ENCODE measurements at regions not wholly inside any gene's neighbourhood (a gene's known extent, or its start where the extent isn't known, plus 50 kb on each side); places are given as distances from the start of the nearest gene placed in this dataset.
A peak's percentile ranks its signal among the peaks of the same experiment; 100 is the strongest.

DNA sequence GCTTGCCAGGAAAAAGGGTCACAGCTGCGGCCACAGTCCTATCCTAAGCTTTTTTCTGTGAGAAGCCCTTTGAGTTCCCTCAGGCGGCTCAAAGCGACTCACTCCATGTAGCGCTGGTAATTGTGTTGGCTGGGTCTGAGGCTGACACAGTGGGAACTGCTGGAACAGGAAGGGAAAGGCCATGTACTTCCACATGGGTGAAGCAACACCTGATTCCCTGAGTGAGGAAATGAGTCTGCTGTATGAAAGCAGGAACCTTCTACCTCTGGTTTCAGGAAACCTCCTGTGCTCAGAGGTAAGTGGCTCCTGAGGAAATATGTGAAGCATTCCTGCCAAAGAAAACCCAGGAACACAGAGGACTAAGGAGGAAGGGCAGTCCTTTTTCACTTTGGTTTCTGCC, 734.6 kb upstream of the SORCS1 start:
- H3K36me3 Mint-ChIP-seq: no peaks in the 10 kb centered on the region
- peaks cover 43% of the 10 kb centered on the region for H3K4me1 Mint-ChIP-seq
- peaks cover 6% of the 10 kb centered on the region for H3K9me3 Mint-ChIP-seq
- TF ChIP-seq, protein P1, sequence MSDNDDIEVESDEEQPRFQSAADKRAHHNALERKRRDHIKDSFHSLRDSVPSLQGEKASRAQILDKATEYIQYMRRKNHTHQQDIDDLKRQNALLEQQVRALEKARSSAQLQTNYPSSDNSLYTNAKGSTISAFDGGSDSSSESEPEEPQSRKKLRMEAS (CRISPR knock-in tag; IDR thresholded peaks at IDR 0.05): 0 out of 2 replicates have a peak, but pooled peaks have one; percentile 17
- no peak for TF ChIP-seq CREM (CRISPR knock-in tag; IDR thresholded peaks at IDR 0.05)
- ChIA-PET CTCF (no interaction called here), POLR2A (no interaction called here)
- H3K27ac Mint-ChIP-seq: peak overlapping the region; percentile 57
- H3K4me3 Mint-ChIP-seq: no peak overlapping the region
- ATAC-seq (peak; percentile 70), DNase-seq (ENCODE audit: low spot score) (no peak)
- H3K27me3 Mint-ChIP-seq (ENCODE audit: low read depth): no peaks in the 10 kb centered on the region

DNA sequence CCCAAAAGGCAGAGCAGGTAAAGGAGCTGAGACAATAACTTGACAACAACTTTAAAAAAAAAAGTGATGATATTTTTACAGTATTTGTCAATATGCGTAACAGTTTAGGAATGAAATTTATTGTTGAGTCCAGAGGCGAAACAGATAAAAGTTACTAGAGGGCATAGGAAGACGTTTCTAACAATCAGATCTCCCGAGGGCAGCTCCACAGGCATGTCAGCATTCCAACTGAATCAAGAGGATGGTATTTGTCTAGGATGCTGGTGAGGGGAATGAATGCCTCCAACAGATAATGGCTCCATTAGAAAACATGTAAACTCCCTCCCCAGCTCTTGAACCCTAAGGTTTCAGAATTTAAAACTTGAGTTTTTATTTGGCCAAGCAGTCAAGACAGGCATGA, 733.9 kb upstream of the SORCS1 start:
- DNase-seq (ENCODE audit: low spot score): no peak
- ATAC-seq: no peak
- Mint-ChIP-seq H3K27ac (no peak overlapping the region), H3K9me3 (peaks cover 6% of the 10 kb centered on the region), H3K4me3 (no peak overlapping the region), H3K4me1 (peaks cover 43% of the 10 kb centered on the region), H3K27me3 (ENCODE audit: low read depth) (no peaks in the 10 kb centered on the region), H3K36me3 (no peaks in the 10 kb centered on the region)
- CTCF ChIA-PET: interaction anchor here (0.8 to 1.2 kb wide), 2 partner anchors 20 to 306 kb away, joined by 3 read pairs; no protein-coding TSS in a partner anchor
- TF ChIP-seq, protein P2, sequence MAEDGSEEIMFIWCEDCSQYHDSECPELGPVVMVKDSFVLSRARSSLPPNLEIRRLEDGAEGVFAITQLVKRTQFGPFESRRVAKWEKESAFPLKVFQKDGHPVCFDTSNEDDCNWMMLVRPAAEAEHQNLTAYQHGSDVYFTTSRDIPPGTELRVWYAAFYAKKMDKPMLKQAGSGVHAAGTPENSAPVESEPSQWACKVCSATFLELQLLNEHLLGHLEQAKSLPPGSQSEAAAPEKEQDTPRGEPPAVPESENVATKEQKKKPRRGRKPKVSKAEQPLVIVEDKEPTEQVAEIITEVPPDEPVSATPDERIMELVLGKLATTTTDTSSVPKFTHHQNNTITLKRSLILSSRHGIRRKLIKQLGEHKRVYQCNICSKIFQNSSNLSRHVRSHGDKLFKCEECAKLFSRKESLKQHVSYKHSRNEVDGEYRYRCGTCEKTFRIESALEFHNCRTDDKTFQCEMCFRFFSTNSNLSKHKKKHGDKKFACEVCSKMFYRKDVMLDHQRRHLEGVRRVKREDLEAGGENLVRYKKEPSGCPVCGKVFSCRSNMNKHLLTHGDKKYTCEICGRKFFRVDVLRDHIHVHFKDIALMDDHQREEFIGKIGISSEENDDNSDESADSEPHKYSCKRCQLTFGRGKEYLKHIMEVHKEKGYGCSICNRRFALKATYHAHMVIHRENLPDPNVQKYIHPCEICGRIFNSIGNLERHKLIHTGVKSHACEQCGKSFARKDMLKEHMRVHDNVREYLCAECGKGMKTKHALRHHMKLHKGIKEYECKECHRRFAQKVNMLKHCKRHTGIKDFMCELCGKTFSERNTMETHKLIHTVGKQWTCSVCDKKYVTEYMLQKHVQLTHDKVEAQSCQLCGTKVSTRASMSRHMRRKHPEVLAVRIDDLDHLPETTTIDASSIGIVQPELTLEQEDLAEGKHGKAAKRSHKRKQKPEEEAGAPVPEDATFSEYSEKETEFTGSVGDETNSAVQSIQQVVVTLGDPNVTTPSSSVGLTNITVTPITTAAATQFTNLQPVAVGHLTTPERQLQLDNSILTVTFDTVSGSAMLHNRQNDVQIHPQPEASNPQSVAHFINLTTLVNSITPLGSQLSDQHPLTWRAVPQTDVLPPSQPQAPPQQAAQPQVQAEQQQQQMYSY (CRISPR knock-in tag; IDR thresholded peaks at IDR 0.05): no peak
- TF ChIP-seq ZNF671 (CRISPR knock-in tag; IDR thresholded peaks at IDR 0.05): no peak
- TF ChIP-seq, protein P3, sequence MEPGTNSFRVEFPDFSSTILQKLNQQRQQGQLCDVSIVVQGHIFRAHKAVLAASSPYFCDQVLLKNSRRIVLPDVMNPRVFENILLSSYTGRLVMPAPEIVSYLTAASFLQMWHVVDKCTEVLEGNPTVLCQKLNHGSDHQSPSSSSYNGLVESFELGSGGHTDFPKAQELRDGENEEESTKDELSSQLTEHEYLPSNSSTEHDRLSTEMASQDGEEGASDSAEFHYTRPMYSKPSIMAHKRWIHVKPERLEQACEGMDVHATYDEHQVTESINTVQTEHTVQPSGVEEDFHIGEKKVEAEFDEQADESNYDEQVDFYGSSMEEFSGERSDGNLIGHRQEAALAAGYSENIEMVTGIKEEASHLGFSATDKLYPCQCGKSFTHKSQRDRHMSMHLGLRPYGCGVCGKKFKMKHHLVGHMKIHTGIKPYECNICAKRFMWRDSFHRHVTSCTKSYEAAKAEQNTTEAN (CRISPR knock-in tag; IDR thresholded peaks at IDR 0.05): no peak
- TF ChIP-seq, protein P4, sequence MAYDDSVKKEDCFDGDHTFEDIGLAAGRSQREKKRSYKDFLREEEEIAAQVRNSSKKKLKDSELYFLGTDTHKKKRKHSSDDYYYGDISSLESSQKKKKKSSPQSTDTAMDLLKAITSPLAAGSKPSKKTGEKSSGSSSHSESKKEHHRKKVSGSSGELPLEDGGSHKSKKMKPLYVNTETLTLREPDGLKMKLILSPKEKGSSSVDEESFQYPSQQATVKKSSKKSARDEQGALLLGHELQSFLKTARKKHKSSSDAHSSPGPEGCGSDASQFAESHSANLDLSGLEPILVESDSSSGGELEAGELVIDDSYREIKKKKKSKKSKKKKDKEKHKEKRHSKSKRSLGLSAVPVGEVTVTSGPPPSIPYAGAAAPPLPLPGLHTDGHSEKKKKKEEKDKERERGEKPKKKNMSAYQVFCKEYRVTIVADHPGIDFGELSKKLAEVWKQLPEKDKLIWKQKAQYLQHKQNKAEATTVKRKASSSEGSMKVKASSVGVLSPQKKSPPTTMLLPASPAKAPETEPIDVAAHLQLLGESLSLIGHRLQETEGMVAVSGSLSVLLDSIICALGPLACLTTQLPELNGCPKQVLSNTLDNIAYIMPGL (CRISPR knock-in tag; IDR thresholded peaks at IDR 0.05): no peak
- TF ChIP-seq ZNF138 (CRISPR knock-in tag; conservative IDR thresholded peaks at IDR 0.05): no peak
- TF ChIP-seq KAT7 (CRISPR knock-in tag; IDR thresholded peaks at IDR 0.05; ENCODE audit: borderline replicate concordance): no peak
- TF ChIP-seq, protein P5, sequence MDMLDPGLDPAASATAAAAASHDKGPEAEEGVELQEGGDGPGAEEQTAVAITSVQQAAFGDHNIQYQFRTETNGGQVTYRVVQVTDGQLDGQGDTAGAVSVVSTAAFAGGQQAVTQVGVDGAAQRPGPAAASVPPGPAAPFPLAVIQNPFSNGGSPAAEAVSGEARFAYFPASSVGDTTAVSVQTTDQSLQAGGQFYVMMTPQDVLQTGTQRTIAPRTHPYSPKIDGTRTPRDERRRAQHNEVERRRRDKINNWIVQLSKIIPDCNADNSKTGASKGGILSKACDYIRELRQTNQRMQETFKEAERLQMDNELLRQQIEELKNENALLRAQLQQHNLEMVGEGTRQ (CRISPR knock-in tag; IDR thresholded peaks at IDR 0.05): no peak
- TF ChIP-seq, protein P6, sequence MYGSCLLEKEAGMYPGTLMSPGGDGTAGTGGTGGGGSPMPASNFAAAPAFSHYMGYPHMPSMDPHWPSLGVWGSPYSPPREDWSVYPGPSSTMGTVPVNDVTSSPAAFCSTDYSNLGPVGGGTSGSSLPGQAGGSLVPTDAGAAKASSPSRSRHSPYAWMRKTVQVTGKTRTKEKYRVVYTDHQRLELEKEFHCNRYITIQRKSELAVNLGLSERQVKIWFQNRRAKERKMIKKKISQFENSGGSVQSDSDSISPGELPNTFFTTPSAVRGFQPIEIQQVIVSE (CRISPR knock-in tag; IDR thresholded peaks at IDR 0.05; ENCODE audit: borderline replicate concordance): no peak
- TF ChIP-seq, protein P7, sequence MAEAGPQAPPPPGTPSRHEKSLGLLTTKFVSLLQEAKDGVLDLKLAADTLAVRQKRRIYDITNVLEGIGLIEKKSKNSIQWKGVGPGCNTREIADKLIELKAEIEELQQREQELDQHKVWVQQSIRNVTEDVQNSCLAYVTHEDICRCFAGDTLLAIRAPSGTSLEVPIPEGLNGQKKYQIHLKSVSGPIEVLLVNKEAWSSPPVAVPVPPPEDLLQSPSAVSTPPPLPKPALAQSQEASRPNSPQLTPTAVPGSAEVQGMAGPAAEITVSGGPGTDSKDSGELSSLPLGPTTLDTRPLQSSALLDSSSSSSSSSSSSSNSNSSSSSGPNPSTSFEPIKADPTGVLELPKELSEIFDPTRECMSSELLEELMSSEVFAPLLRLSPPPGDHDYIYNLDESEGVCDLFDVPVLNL (CRISPR knock-in tag; IDR thresholded peaks at IDR 0.05; ENCODE audit: borderline replicate concordance, low read depth): no peak
- TF ChIP-seq RORB (CRISPR knock-in tag; IDR thresholded peaks at IDR 0.05): no peak
- TF ChIP-seq MXD4 (CRISPR knock-in tag; IDR thresholded peaks at IDR 0.05; ENCODE audit: borderline replicate concordance): no peak
- TF ChIP-seq, protein P8, sequence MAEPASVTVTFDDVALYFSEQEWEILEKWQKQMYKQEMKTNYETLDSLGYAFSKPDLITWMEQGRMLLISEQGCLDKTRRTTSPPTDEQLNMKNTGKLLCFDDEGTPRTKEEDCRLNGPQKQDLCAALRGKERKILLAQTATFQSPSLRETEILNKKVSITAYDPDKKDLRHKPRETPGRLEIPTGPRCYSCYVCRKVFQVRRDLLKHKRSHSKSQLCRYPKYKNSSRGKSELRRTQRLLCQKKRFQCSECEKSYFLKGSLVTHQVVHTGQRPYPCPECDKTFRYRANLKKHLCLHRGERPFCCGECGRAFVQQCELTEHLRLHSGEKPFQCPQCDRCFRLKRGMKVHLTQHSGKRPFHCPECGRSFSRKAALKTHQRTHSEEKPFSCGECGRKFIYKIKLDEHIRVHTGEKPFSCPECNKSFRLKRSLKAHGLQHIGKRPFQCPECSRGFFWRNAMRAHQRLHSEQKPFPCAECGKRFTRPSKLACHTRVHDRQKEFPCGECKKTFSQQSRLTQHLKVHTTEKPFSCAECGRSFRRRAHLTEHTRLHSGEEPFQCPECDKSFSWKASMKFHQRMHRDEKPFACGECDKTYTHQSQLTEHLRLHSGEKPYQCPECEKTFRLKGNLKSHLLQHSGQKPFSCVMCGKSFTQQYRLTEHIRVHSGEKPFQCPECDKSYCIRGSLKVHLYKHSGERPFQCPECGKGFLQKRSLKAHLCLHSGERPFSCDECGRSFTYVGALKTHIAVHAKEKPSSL (CRISPR knock-in tag; conservative IDR thresholded peaks at IDR 0.05): no peak
- TF ChIP-seq ZNF317 (CRISPR knock-in tag; IDR thresholded peaks at IDR 0.05; ENCODE audit: borderline replicate concordance, low read depth): no peak
- no peak for TF ChIP-seq NFE2L1 (CRISPR knock-in tag; IDR thresholded peaks at IDR 0.05)
- TF ChIP-seq, protein P9, sequence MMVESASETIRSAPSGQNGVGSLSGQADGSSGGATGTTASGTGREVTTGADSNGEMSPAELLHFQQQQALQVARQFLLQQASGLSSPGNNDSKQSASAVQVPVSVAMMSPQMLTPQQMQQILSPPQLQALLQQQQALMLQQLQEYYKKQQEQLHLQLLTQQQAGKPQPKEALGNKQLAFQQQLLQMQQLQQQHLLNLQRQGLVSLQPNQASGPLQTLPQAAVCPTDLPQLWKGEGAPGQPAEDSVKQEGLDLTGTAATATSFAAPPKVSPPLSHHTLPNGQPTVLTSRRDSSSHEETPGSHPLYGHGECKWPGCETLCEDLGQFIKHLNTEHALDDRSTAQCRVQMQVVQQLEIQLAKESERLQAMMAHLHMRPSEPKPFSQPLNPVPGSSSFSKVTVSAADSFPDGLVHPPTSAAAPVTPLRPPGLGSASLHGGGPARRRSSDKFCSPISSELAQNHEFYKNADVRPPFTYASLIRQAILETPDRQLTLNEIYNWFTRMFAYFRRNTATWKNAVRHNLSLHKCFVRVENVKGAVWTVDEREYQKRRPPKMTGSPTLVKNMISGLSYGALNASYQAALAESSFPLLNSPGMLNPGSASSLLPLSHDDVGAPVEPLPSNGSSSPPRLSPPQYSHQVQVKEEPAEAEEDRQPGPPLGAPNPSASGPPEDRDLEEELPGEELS (CRISPR knock-in tag; IDR thresholded peaks at IDR 0.05): no peak
- no peak for TF ChIP-seq SMAD3 (CRISPR knock-in tag; IDR thresholded peaks at IDR 0.05; ENCODE audit: borderline replicate concordance)
- TF ChIP-seq ESRRA (CRISPR knock-in tag; IDR thresholded peaks at IDR 0.05; ENCODE audit: borderline replicate concordance): no peak
- TF ChIP-seq PRRX2 (CRISPR knock-in tag; IDR thresholded peaks at IDR 0.05): no peak
- POLR2A ChIA-PET: no interaction called here

All from WTC11 (cell line).